Testis (tissue), 2 donors: ENCODE measurements at regions not wholly inside any gene's neighbourhood (a gene's known extent, or its start where the extent isn't known, plus 50 kb on each side); places are given as distances from the start of the nearest gene placed in this dataset.

Experiments used
- DNase-seq: peaks from one replicate; pipeline ENCODE4 v3.0.0-alpha.2; 2019
- H3K27ac ChIP-seq, 2 donors: fragments of 200-600 bp; sonication (generic); one replicate each; pipeline ENCODE4 v1.5.1; 2019
- H3K27me3 ChIP-seq: fragments of 200-600 bp; sonication (generic); one replicate; pipeline ENCODE4 v1.5.1; 2019
- H3K36me3 ChIP-seq: fragments of 200-600 bp; sonication (generic); one replicate; pipeline ENCODE4 v1.5.1; 2017; ENCODE audit warnings: low read depth; ENCODE audit errors: missing control alignments
- H3K4me1 ChIP-seq: fragments of 200-600 bp; sonication (generic); one replicate; pipeline ENCODE4 v1.5.1; 2019
- H3K4me3 ChIP-seq, 2 donors: fragments of 200-600 bp; sonication (generic); one replicate each; pipeline ENCODE4 v1.5.1; 2017 to 2019
- H3K9me3 ChIP-seq: fragments of 200-600 bp; sonication (generic); one replicate; pipeline ENCODE4 v1.5.1; 2017
- CTCF ChIP-seq, 3 experiments: fragments of 450-650 bp in 2 of 3; fragments of 200-600 bp in 1 of 3; sonication (generic) in 1 of 3; IDR thresholded peaks; one replicate each; pipeline ENCODE4 v1.5.1; 2016 to 2019; ENCODE audit warnings: antibody characterized with exemption in 3 of 3, mild to moderate bottlenecking in 2 of 3, moderate library complexity in 1 of 3
- POLR2A ChIP-seq: fragments of 450-650 bp; IDR thresholded peaks from one replicate; pipeline ENCODE4 v1.6.1; 2017; ENCODE audit warnings: antibody characterized with exemption, mild to moderate bottlenecking, moderate library complexity
- WGBS, 2 donors: methylation state at CpG; one replicate each; pipeline ENCODE4 v1.1.5; 2018; 5-methylcytosine and 5-hydroxymethylcytosine counted together
- intact Hi-C: fragments of 100-400 bp; cut with DNase I; formaldehyde crosslinking; loops from one replicate; pipeline ENCODE4 v1.15.1; 2023; ENCODE audit warnings: low total_unique reads

GRCh38 chr3:61497463-61497862 lies 63.9 kb upstream of the PTPRG start:
- Histone ChIP-seq H3K9me3 (no peaks in the 10 kb centered on the region), H3K27ac (no peak overlapping the region), H3K4me1 (no peaks in the 10 kb centered on the region), H3K27me3 (no peaks in the 10 kb centered on the region), H3K4me3 (no peak overlapping the region), H3K36me3 (no peaks in the 10 kb centered on the region)
- DNase-seq = no peak
- WGBS, 2 donors = 97 to 99% methylated on average over 2 of the region's 2 CpGs
- TF ChIP-seq CTCF (IDR thresholded peaks at IDR 0.05) (no peak), POLR2A (no peak)
- intact Hi-C loops = no loop called here

GRCh38 chr3:61505197-61505596 lies 56.2 kb upstream of the PTPRG start:
- TF ChIP-seq CTCF (IDR thresholded peaks at IDR 0.05) (no peak), POLR2A (no peak)
- H3K4me1 ChIP-seq = no peaks in the 10 kb centered on the region
- no peaks in the 10 kb centered on the region for H3K36me3 ChIP-seq
- no peak overlapping the region for H3K27ac ChIP-seq
- no peak overlapping the region for H3K4me3 ChIP-seq
- WGBS, 2 donors = 64 to 82% methylated on average over 3 to 5 of the region's 5 CpGs
- no peak for DNase-seq
- no peaks in the 10 kb centered on the region for H3K9me3 ChIP-seq
- intact Hi-C loops = no loop called here
- no peaks in the 10 kb centered on the region for H3K27me3 ChIP-seq

DNA sequence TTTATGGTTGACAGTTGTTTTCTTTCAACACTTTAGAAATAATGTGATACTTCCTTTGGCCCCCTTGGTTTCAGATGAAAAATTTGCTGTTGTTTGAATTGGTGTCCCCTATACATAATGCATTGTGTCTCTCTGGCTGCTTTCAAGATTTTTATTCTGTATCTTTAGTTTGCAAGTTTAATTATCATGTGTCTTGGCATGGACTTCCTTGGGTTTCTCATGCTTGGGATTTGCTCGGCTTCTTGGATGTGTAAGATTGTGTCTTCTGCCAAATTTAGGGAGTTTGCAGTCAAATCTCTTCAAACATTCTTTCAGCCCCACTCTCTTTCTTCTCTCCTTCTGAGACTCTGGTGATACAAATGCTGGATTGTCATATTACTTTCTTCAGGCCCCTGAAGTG lies 53.4 kb upstream of the PTPRG start:
- H3K36me3 ChIP-seq = no peaks in the 10 kb centered on the region
- H3K9me3 ChIP-seq = no peaks in the 10 kb centered on the region
- no peaks in the 10 kb centered on the region for H3K4me1 ChIP-seq
- H3K4me3 ChIP-seq = no peak overlapping the region
- intact Hi-C loops = no loop called here
- H3K27ac ChIP-seq = no peak overlapping the region
- DNase-seq = no peak
- TF ChIP-seq CTCF (IDR thresholded peaks at IDR 0.05) = no peak
- TF ChIP-seq POLR2A = no peak
- 65 to 68% methylated on average over 1 of the region's 1 CpG for WGBS, 2 donors
- H3K27me3 ChIP-seq = no peaks in the 10 kb centered on the region
